B cell (primary cell): ENCODE measurements at regions not wholly inside any gene's neighbourhood (a gene's known extent, or its start where the extent isn't known, plus 50 kb on each side); places are given as distances from the start of the nearest gene placed in this dataset.

Experiments used
- ATAC-seq: fragments of 200-7000 bp; cut with Tn5 transposase; one replicate; pipeline ENCODE4 v1.10.0; 2021; ENCODE audit warnings: low read depth, mild to moderate bottlenecking, moderate number of reproducible peaks, moderate library complexity
- CTCF ChIA-PET: fragments of 350-600 bp; sonication (Branson Sonifier 250); formaldehyde crosslinking; loops from one replicate; lab custom pipeline; 2021; ENCODE audit warnings: antibody characterized with exemption, inconsistent platforms; lab: Charles Lee
- POLR2A ChIA-PET: fragments of 350-600 bp; sonication (Branson Sonifier 250); formaldehyde crosslinking; loops from one replicate; lab custom pipeline; 2021; ENCODE audit warnings: antibody characterized with exemption; lab: Charles Lee
- DNase-seq: peaks from one replicate; pipeline ENCODE4 v3.0.0; 2013
- H2AFZ ChIP-seq: 2 replicates; pipeline ENCODE4 v1.6.1; 2012; ENCODE audit warnings: mild to moderate bottlenecking, low read depth, low read length; ENCODE audit not compliant: insufficient read depth, poor library complexity, severe bottlenecking
- H3K27ac ChIP-seq, 2 donors: 1 replicate in 1 of 2; 2 replicates in 1 of 2; pipeline ENCODE4 v1.5.1; 2012 to 2013; ENCODE audit warnings: low read length in 2 of 2, mild to moderate bottlenecking in 2 of 2, moderate library complexity in 1 of 2
- H3K27me3 ChIP-seq, 4 experiments: fragments of 200-600 bp in 1 of 4; sonication (generic) in 1 of 4; replicated peaks in 1 of 4; 1 replicate in 2 of 4; 2 replicates in 2 of 4; pipeline versions ENCODE4 v1.6.1 to v1.7.0; 2013 to 2016; ENCODE audit warnings: low read length in 3 of 4, mild to moderate bottlenecking in 2 of 4, mixed read lengths in 1 of 4, moderate library complexity in 1 of 4; ENCODE audit not compliant: insufficient read depth in 4 of 4, control insufficient read depth in 3 of 4; ENCODE audit errors: control extremely low read depth in 1 of 4
- H3K36me3 ChIP-seq, 2 experiments: replicated peaks in 1 of 2; 1 replicate in 1 of 2; 2 replicates in 1 of 2; pipeline versions ENCODE4 v1.6.1 to v1.7.1; 2013; ENCODE audit warnings: low read length in 1 of 2; ENCODE audit not compliant: insufficient read depth in 2 of 2, control insufficient read depth in 1 of 2; ENCODE audit errors: control extremely low read depth in 1 of 2, extremely low read depth in 1 of 2
- H3K4me1 ChIP-seq, 2 donors: fragments of 200-600 bp in 1 of 2; sonication (generic) in 1 of 2; 1 replicate in 1 of 2; 2 replicates in 1 of 2; pipeline versions ENCODE4 v1.5.1 to v1.6.1; 2013 to 2017; ENCODE audit warnings: low read length in 2 of 2; ENCODE audit not compliant: control insufficient read depth in 2 of 2, insufficient read depth in 2 of 2
- H3K4me2 ChIP-seq: replicated peaks from 2 replicates; pipeline ENCODE3; 2012; ENCODE audit warnings: mild to moderate bottlenecking, low read depth, low read length; ENCODE audit not compliant: poor library complexity, severe bottlenecking
- H3K4me3 ChIP-seq, 5 experiments: fragments of 200-600 bp in 1 of 5; sonication (generic) in 1 of 5; 1 replicate in 3 of 5; 2 replicates in 2 of 5; pipeline versions ENCODE4 v1.5.1 to v1.7.0; 2011 to 2016; ENCODE audit warnings: low read length in 4 of 5, mild to moderate bottlenecking in 4 of 5, low read depth in 2 of 5, control low read depth in 1 of 5, moderate library complexity in 1 of 5; ENCODE audit not compliant: insufficient read depth in 1 of 5; ENCODE audit errors: control extremely low read depth in 1 of 5, extremely low read depth in 1 of 5
- H3K79me2 ChIP-seq: fragments of 200-600 bp; sonication (generic); one replicate; pipeline ENCODE4 v1.6.0; 2016; ENCODE audit warnings: low read length; ENCODE audit not compliant: control insufficient read depth, insufficient read depth
- H3K9ac ChIP-seq: fragments of 200-600 bp; sonication (generic); 2 replicates; pipeline ENCODE4 v1.6.1; 2017; ENCODE audit warnings: mild to moderate bottlenecking, low read length, moderate library complexity
- H3K9me3 ChIP-seq, 3 donors: one replicate each; pipeline versions ENCODE4 v1.6.1 to v1.7.1; 2013; ENCODE audit warnings: low read length in 2 of 3; ENCODE audit not compliant: control insufficient read depth in 2 of 3, insufficient read depth in 1 of 3; ENCODE audit errors: control extremely low read depth in 1 of 3
- H4K20me1 ChIP-seq: 2 replicates; pipeline ENCODE4 v1.6.0; 2012; ENCODE audit warnings: mild to moderate bottlenecking, low read length; ENCODE audit not compliant: insufficient read depth, control insufficient read depth, poor library complexity, severe bottlenecking
- H3K27ac Mint-ChIP-seq: one replicate; pipeline ENCODE4 v1.8.0; 2021; ENCODE audit warnings: mixed read lengths
- H3K27me3 Mint-ChIP-seq: one replicate; pipeline ENCODE4 v1.8.0; 2021; ENCODE audit warnings: mixed read lengths
- H3K4me1 Mint-ChIP-seq: one replicate; pipeline ENCODE4 v1.8.0; 2021; ENCODE audit warnings: mixed read lengths
- H3K4me3 Mint-ChIP-seq: one replicate; pipeline ENCODE4 v1.8.0; 2021; ENCODE audit warnings: mixed read lengths
- H3K9me3 Mint-ChIP-seq: one replicate; pipeline ENCODE4 v1.8.0; 2022; ENCODE audit warnings: mixed read lengths; ENCODE audit not compliant: insufficient read depth
- EZH2 ChIP-seq: IDR thresholded peaks from 2 replicates; pipeline ENCODE4 v1.6.1; 2012; ENCODE audit warnings: borderline replicate concordance, low read depth, mild to moderate bottlenecking, moderate library complexity, low read length; ENCODE audit not compliant: insufficient read depth, poor library complexity, severe bottlenecking
- WGBS: methylation state at CpG from one replicate; pipeline ENCODE4 v1.1.5; 2013; ENCODE audit warnings: missing lambda C conversion rate; ENCODE audit not compliant: insufficient coverage; 5-methylcytosine and 5-hydroxymethylcytosine counted together
- intact Hi-C: fragments of 100-400 bp; cut with micrococcal nuclease; formaldehyde crosslinking; loops from one replicate; pipeline ENCODE4 v1.10.0; 2022
- TF ChIP-seq, protein P1 (sequence below): fragments of 200-600 bp; IDR thresholded peaks from one replicate; pipeline ENCODE4 v1.8.0; 2022; ENCODE audit warnings: antibody characterized with exemption, mild to moderate bottlenecking

DNA sequence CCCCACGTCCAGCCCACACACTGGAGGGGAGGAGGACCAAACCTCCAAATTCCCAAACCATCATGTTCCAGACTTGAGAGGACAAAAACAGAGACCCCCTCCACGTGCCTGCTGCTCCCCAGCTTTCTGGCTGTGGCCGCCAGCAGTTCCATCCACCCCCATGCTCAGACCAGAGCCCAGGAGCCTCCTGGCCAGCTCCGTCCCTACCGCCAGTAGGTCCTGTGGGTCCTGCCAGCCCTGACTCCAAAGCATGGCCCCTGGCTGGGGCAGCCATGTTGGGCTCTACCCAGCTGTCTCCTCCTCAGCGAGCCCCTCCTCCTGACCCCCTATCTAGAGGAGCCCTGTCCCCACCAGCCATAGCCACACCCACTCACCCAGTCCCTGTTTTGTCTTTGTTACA, 227.3 kb upstream of the RTL1 start:
- Histone ChIP-seq H3K79me2 (no peaks in the 10 kb centered on the region), H3K9me3 (peaks cover 0 to 48% (median 0%) of the 10 kb centered on the region in 3 donors), H3K27me3 (peaks cover 0 to 18% (median 0%) of the 10 kb centered on the region in 4 experiments), H4K20me1 (no peaks in the 10 kb centered on the region), H3K4me1 (no peaks in the 10 kb centered on the region), H3K4me2 (no peak overlapping the region), H3K4me3 (no peak overlapping the region), H3K36me3 (no peaks in the 10 kb centered on the region), H3K27ac (no peak overlapping the region), H2AFZ (no peak overlapping the region), H3K9ac (no peak overlapping the region)
- no peak for DNase-seq
- WGBS = 92% methylated on average over 6 of the region's 6 CpGs
- ATAC-seq = no peak
- ChIA-PET CTCF (no interaction called here), POLR2A (no interaction called here)
- Mint-ChIP-seq H3K4me3 (no peak overlapping the region), H3K4me1 (no peaks in the 10 kb centered on the region), H3K9me3 (peaks cover 3% of the 10 kb centered on the region), H3K27me3 (peaks cover 22% of the 10 kb centered on the region), H3K27ac (no peak overlapping the region)
- intact Hi-C loops = no loop called here
- TF ChIP-seq, protein P1, sequence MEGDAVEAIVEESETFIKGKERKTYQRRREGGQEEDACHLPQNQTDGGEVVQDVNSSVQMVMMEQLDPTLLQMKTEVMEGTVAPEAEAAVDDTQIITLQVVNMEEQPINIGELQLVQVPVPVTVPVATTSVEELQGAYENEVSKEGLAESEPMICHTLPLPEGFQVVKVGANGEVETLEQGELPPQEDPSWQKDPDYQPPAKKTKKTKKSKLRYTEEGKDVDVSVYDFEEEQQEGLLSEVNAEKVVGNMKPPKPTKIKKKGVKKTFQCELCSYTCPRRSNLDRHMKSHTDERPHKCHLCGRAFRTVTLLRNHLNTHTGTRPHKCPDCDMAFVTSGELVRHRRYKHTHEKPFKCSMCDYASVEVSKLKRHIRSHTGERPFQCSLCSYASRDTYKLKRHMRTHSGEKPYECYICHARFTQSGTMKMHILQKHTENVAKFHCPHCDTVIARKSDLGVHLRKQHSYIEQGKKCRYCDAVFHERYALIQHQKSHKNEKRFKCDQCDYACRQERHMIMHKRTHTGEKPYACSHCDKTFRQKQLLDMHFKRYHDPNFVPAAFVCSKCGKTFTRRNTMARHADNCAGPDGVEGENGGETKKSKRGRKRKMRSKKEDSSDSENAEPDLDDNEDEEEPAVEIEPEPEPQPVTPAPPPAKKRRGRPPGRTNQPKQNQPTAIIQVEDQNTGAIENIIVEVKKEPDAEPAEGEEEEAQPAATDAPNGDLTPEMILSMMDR = no peak
- TF ChIP-seq EZH2 = no peak

DNA sequence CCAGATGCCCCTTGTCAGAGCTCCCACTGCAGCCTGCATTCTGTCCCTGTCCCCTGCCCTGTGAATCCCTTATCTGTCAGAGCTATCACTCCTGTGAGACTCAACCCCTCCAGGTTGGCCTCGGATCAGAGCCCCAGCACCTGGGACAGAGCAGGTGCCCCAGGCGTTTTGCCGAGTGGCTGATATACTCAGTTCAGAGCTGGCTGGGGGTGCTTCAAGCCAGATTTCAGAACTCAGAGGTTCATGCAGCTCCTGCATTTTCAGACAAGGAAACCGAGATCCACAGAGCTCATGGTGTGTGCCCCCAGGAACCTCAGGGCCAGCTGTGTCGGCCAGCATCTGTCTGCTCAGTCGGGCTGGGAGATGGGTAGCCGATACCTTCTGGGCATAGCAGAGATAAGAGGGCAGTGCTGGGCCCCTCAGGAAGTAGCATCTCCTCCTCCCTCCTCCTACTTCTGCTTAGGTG, 228.0 kb upstream of the RTL1 start:
- Histone ChIP-seq H3K79me2 (no peaks in the 10 kb centered on the region), H3K9ac (no peak overlapping the region), H4K20me1 (no peaks in the 10 kb centered on the region), H3K27ac (no peak overlapping the region), H3K36me3 (no peaks in the 10 kb centered on the region), H3K4me3 (no peak overlapping the region), H2AFZ (no peak overlapping the region), H3K9me3 (peaks cover 0 to 43% (median 0%) of the 10 kb centered on the region in 3 donors), H3K4me2 (no peak overlapping the region), H3K4me1 (no peaks in the 10 kb centered on the region), H3K27me3 (peaks cover 0 to 18% (median 0%) of the 10 kb centered on the region in 4 experiments)
- intact Hi-C loops = no loop called here
- TF ChIP-seq EZH2 = no peak
- TF ChIP-seq, protein P1 = no peak
- CTCF ChIA-PET = no interaction called here
- 76% methylated on average over 6 of the region's 7 CpGs for WGBS
- H3K4me1 Mint-ChIP-seq = no peaks in the 10 kb centered on the region
- peaks cover 22% of the 10 kb centered on the region for H3K27me3 Mint-ChIP-seq
- H3K9me3 Mint-ChIP-seq = peaks cover 3% of the 10 kb centered on the region
- no peak overlapping the region for H3K27ac Mint-ChIP-seq
- no peak for ATAC-seq
- POLR2A ChIA-PET = no interaction called here
- H3K4me3 Mint-ChIP-seq = no peak overlapping the region
- no peak for DNase-seq
